Uterus (tissue), 3 donors: ENCODE measurements at regions not wholly inside any gene's neighbourhood (a gene's known extent, or its start where the extent isn't known, plus 50 kb on each side); places are given as distances from the start of the nearest gene placed in this dataset.

Experiments
- DNase-seq, 2 donors: peaks; one replicate each; pipeline ENCODE4 v3.0.0-alpha.2; 2019 to 2020
- H3K27ac ChIP-seq, 2 donors: fragments of 200-600 bp; sonication (generic); 1 replicate in 1 of 2; 2 replicates in 1 of 2; pipeline ENCODE4 v1.5.1; 2016 to 2018
- H3K27me3 ChIP-seq, 2 donors: fragments of 200-600 bp; sonication (generic); one replicate each; pipeline ENCODE4 v1.5.1; 2018 to 2019; ENCODE audit warnings: control low read depth in 1 of 2
- H3K36me3 ChIP-seq, 2 donors: fragments of 200-600 bp; sonication (generic); one replicate each; pipeline ENCODE4 v1.5.1; 2019; ENCODE audit warnings: control low read depth in 1 of 2
- H3K4me1 ChIP-seq, 2 donors: fragments of 200-600 bp; sonication (generic); one replicate each; pipeline ENCODE4 v1.5.1; 2018 to 2019; ENCODE audit warnings: control low read depth in 1 of 2
- H3K4me3 ChIP-seq, 2 donors: fragments of 200-600 bp; sonication (generic); 1 replicate in 1 of 2; 2 replicates in 1 of 2; pipeline ENCODE4 v1.5.1; 2018 to 2019; ENCODE audit warnings: mild to moderate bottlenecking in 1 of 2
- H3K9me3 ChIP-seq, 2 donors: fragments of 200-600 bp; sonication (generic); one replicate each; pipeline ENCODE4 v1.5.1; 2019; ENCODE audit warnings: control low read depth in 1 of 2
- CTCF ChIP-seq, 4 experiments: fragments of 200-600 bp in 2 of 4; fragments of 450-650 bp in 2 of 4; sonication (generic) in 2 of 4; IDR thresholded peaks; one replicate each; pipeline ENCODE4 v1.5.1; 2016 to 2019; ENCODE audit warnings: antibody characterized with exemption in 4 of 4, mild to moderate bottlenecking in 2 of 4, moderate library complexity in 1 of 4
- POLR2A ChIP-seq, 2 donors: fragments of 450-650 bp; IDR thresholded peaks; one replicate each; pipeline ENCODE4 v1.6.1; 2016; ENCODE audit warnings: antibody characterized with exemption in 2 of 2, mild to moderate bottlenecking in 1 of 2, moderate library complexity in 1 of 2
- intact Hi-C: fragments of 100-400 bp; cut with DNase I; formaldehyde crosslinking; loops from one replicate; pipeline ENCODE4 v1.15.1; 2023; ENCODE audit warnings: low total_unique reads
- donor health status: DM: yes; HTN: yes; CAD: no.

GRCh38 chr1:104456724-104457123 is 707.0 kb downstream of the AMY1C start:
- Histone ChIP-seq H3K4me3 (no peak overlapping the region), H3K36me3 (no peaks in the 10 kb centered on the region), H3K9me3 (no peaks in the 10 kb centered on the region), H3K27ac (no peak overlapping the region), H3K27me3 (no peaks in the 10 kb centered on the region), H3K4me1 (no peaks in the 10 kb centered on the region)
- TF ChIP-seq CTCF (IDR thresholded peaks at IDR 0.05) (no peak), POLR2A (IDR thresholded peaks at IDR 0.05) (no peak)
- DNase-seq = no peak
- intact Hi-C loops = no loop called here

- TF ChIP-seq POLR2A (IDR thresholded peaks at IDR 0.05) (no peak), CTCF (IDR thresholded peaks at IDR 0.05) (no peak)
- DNase-seq = no peak
- Histone ChIP-seq H3K27me3 (no peaks in the 10 kb centered on the region), H3K36me3 (no peaks in the 10 kb centered on the region), H3K9me3 (no peaks in the 10 kb centered on the region), H3K27ac (no peak overlapping the region), H3K4me3 (no peak overlapping the region), H3K4me1 (no peaks in the 10 kb centered on the region)
- intact Hi-C loops = no loop called here
These were observed 710.2 kb downstream of the AMY1C start for GRCh38 chr1:104459886-104460285.

DNA sequence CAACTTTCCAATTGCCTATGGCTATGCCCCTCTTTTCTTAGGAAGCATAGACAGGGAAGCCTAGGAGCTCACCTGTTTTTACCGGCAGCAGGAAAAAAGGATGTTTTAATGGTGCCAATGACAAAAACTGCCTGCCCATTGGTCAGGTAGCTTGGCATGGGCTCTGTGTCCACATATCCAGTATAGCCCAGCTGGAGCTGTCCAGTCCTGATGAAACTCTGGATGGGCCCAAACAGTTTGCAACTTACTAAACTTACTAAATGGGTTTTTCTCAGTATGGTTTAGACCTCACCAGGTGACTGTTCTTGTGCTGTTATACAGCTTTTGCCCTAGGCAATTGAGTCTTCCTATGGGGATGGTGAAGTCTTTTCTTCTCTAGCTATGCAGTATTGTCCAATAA is 711.2 kb downstream of the AMY1C start:
- H3K27ac ChIP-seq = no peak overlapping the region
- H3K9me3 ChIP-seq = no peaks in the 10 kb centered on the region
- H3K27me3 ChIP-seq = no peaks in the 10 kb centered on the region
- no peak for TF ChIP-seq CTCF (IDR thresholded peaks at IDR 0.05)
- no peak for TF ChIP-seq POLR2A (IDR thresholded peaks at IDR 0.05)
- no peak overlapping the region for H3K4me3 ChIP-seq
- intact Hi-C loops = no loop called here
- H3K36me3 ChIP-seq = no peaks in the 10 kb centered on the region
- no peak for DNase-seq
- H3K4me1 ChIP-seq = no peaks in the 10 kb centered on the region

GRCh38 chr1:104463126-104463697 is 713.5 kb downstream of the AMY1C start:
- H3K9me3 ChIP-seq = no peaks in the 10 kb centered on the region
- no peak for DNase-seq
- intact Hi-C loops = no loop called here
- TF ChIP-seq CTCF (IDR thresholded peaks at IDR 0.05) (no peak), POLR2A (IDR thresholded peaks at IDR 0.05) (no peak)
- H3K27ac ChIP-seq = no peak overlapping the region
- no peaks in the 10 kb centered on the region for H3K4me1 ChIP-seq
- no peaks in the 10 kb centered on the region for H3K27me3 ChIP-seq
- no peaks in the 10 kb centered on the region for H3K36me3 ChIP-seq
- H3K4me3 ChIP-seq = no peak overlapping the region

- intact Hi-C loops = no loop called here
- TF ChIP-seq CTCF (IDR thresholded peaks at IDR 0.05) = no peak
- TF ChIP-seq POLR2A (IDR thresholded peaks at IDR 0.05) = no peak
- Histone ChIP-seq H3K4me1 (no peaks in the 10 kb centered on the region), H3K27ac (no peak overlapping the region), H3K4me3 (no peak overlapping the region), H3K9me3 (no peaks in the 10 kb centered on the region), H3K36me3 (no peaks in the 10 kb centered on the region), H3K27me3 (no peaks in the 10 kb centered on the region)
- DNase-seq = no peak
These were observed 716.4 kb downstream of the AMY1C start for GRCh38 chr1:104466068-104466467.
